HCT116 (cell line): ENCODE measurements at regions not wholly inside any gene's neighbourhood (a gene's known extent, or its start where the extent isn't known, plus 50 kb on each side); places are given as distances from the start of the nearest gene placed in this dataset.

Source experiments
- ATAC-seq: fragments of 200-7000 bp; cut with Tn5 transposase; 2 replicates; pipeline ENCODE4 v1.9.1; 2020; ENCODE audit warnings: mild to moderate bottlenecking, moderate library complexity
- BruUV-seq: library from RNA; stranded (reverse); fragments of 400-500 nt; replicated peaks from 2 replicates; lab custom pipeline; 2021; lab: Mats Ljungman, UMichigan
- CTCF ChIA-PET: fragments of 300-600 bp; sonication (Branson Sonifier 250); formaldehyde crosslinking; loops from one replicate; lab custom pipeline; 2021; ENCODE audit warnings: antibody characterized with exemption; lab: Charles Lee
- POLR2A ChIA-PET: fragments of 300-600, 350-600 bp; sonication (Branson Sonifier 250); formaldehyde crosslinking; loops from one replicate; lab custom pipeline; 2021; ENCODE audit warnings: antibody characterized with exemption; lab: Charles Lee
- RAD21 ChIA-PET, 2 experiments: fragments of 300-600 bp; sonication (Branson Sonifier 250); formaldehyde crosslinking; loops; one replicate each; lab custom pipeline; 2023; ENCODE audit warnings: low total read pairs in 2 of 2; ENCODE audit not compliant: uncharacterized antibody in 2 of 2, unreplicated experiment in 2 of 2, low non-redundant PET in 1 of 2; lab: Charles Lee
- DNase-seq: peaks from one replicate; pipeline ENCODE4 v3.0.0-alpha.2; 2010; ENCODE audit warnings: low read depth, low spot score
- H2AFZ ChIP-seq: fragments of 200-600 bp; shearing (Covaris generic), sonication (generic); 2 replicates; pipeline ENCODE4 v1.6.1; 2017; ENCODE audit warnings: low read depth, mixed run types, mixed read lengths, antibody characterized with exemption, low read length; ENCODE audit not compliant: poor library complexity, severe bottlenecking
- H3K27ac ChIP-seq: 2 replicates; pipeline ENCODE4 v1.5.1; 2012; ENCODE audit warnings: low read depth, low read length
- H3K27me3 ChIP-seq: fragments of 200-600 bp; sonication (generic); 2 replicates; pipeline ENCODE4 v1.6.1; 2016; ENCODE audit warnings: mixed run types, low read length, mixed read lengths; ENCODE audit not compliant: insufficient read depth
- H3K36me3 ChIP-seq, 2 experiments: fragments of 200-500 bp in 1 of 2; fragments of 200-600 bp in 1 of 2; sonication (Bioruptor generic) in 1 of 2; sonication (generic) in 1 of 2; 2 replicates each; pipeline versions ENCODE4 v1.5.1 to v1.6.1; 2014 to 2016; ENCODE audit warnings: low read length in 2 of 2, inconsistent platforms in 1 of 2, mixed read lengths in 1 of 2, mixed run types in 1 of 2; ENCODE audit not compliant: insufficient read depth in 2 of 2, control insufficient read depth in 1 of 2
- H3K4me1 ChIP-seq, 2 experiments: fragments of 200-600 bp in 1 of 2; sonication (generic) in 1 of 2; 2 replicates each; pipeline versions ENCODE4 v1.5.1 to v1.6.1; 2012 to 2017; ENCODE audit warnings: low read length in 2 of 2, inconsistent platforms in 1 of 2, mild to moderate bottlenecking in 1 of 2, mixed read lengths in 1 of 2, mixed run types in 1 of 2, moderate library complexity in 1 of 2; ENCODE audit not compliant: insufficient read depth in 2 of 2, control insufficient read depth in 1 of 2
- H3K4me2 ChIP-seq: fragments of 200-600 bp; sonication (generic); 2 replicates; pipeline ENCODE4 v1.6.1; 2017; ENCODE audit warnings: mixed run types, low read length, mixed read lengths
- H3K4me3 ChIP-seq, 2 experiments: fragments of 200-600 bp in 1 of 2; sonication (generic) in 1 of 2; replicated peaks in 1 of 2; 2 replicates each; pipeline ENCODE4 v1.5.1; 2011 to 2016; ENCODE audit warnings: low read length in 2 of 2, control low read depth in 1 of 2, low read depth in 1 of 2, mild to moderate bottlenecking in 1 of 2, mixed read lengths in 1 of 2, mixed run types in 1 of 2
- H3K79me2 ChIP-seq: fragments of 200-600 bp; sonication (generic); 2 replicates; pipeline ENCODE4 v1.6.1; 2017; ENCODE audit warnings: mild to moderate bottlenecking, mixed run types, low read length, moderate library complexity, mixed read lengths; ENCODE audit not compliant: insufficient read depth
- H3K9ac ChIP-seq: fragments of 200-600 bp; sonication (generic); 2 replicates; pipeline ENCODE4 v1.6.1; 2016; ENCODE audit warnings: low read length, mixed read lengths
- H3K9me2 ChIP-seq: fragments of 200-600 bp; sonication (generic), shearing (Covaris generic); 2 replicates; pipeline ENCODE4 v1.6.1; 2017; ENCODE audit warnings: mixed run types, mild to moderate bottlenecking, moderate library complexity; ENCODE audit not compliant: insufficient read depth
- H3K9me3 ChIP-seq, 2 experiments: fragments of 200-500 bp in 1 of 2; fragments of 200-600 bp in 1 of 2; sonication (Bioruptor generic) in 1 of 2; sonication (generic) in 1 of 2; 2 replicates each; pipeline ENCODE4 v1.6.1; 2014 to 2017; ENCODE audit warnings: low read length in 2 of 2, mixed read lengths in 2 of 2, inconsistent platforms in 1 of 2, low read depth in 1 of 2, mild to moderate bottlenecking in 1 of 2, mixed run types in 1 of 2, moderate library complexity in 1 of 2; ENCODE audit not compliant: control insufficient read depth in 1 of 2, insufficient read depth in 1 of 2
- H4K20me1 ChIP-seq: fragments of 200-600 bp; sonication (generic), shearing (Covaris generic); 2 replicates; pipeline ENCODE4 v1.6.1; 2017; ENCODE audit warnings: mixed run types, mild to moderate bottlenecking, moderate library complexity; ENCODE audit not compliant: insufficient read depth
- CBX3 ChIP-seq: IDR thresholded peaks from 2 replicates; pipeline ENCODE4 v1.6.1; 2012; ENCODE audit warnings: low read depth
- EGR1 ChIP-seq: IDR thresholded peaks from 2 replicates; pipeline ENCODE4 v1.6.1; 2012; ENCODE audit warnings: low read depth
- EZH2 ChIP-seq: fragments of 200-600 bp; sonication (generic); IDR thresholded peaks from 2 replicates; pipeline ENCODE4 v1.6.1; 2017; ENCODE audit warnings: antibody characterized with exemption, mixed run types
- EZH2phosphoT487 ChIP-seq: fragments of 200-600 bp; IDR thresholded peaks from 2 replicates; pipeline ENCODE4 v1.6.1; 2018; ENCODE audit warnings: antibody characterized with exemption, borderline replicate concordance
- FOSL1 ChIP-seq: IDR thresholded peaks from 2 replicates; pipeline ENCODE4 v1.6.1; 2012; ENCODE audit warnings: low read depth
- POLR2A ChIP-seq: IDR thresholded peaks from 2 replicates; pipeline ENCODE4 v1.7.0; 2011; ENCODE audit warnings: borderline replicate concordance; ENCODE audit not compliant: insufficient read depth, insufficient read length; ENCODE audit errors: extremely low read depth
- POLR2AphosphoS5 ChIP-seq: IDR thresholded peaks from 2 replicates; pipeline ENCODE4 v1.6.1; 2011; ENCODE audit warnings: mild to moderate bottlenecking, low read depth, low read length, moderate library complexity
- RAD21 ChIP-seq: IDR thresholded peaks from 2 replicates; pipeline ENCODE4 v1.6.1; 2012; ENCODE audit warnings: low read depth, mild to moderate bottlenecking
- SP1 ChIP-seq: IDR thresholded peaks from 2 replicates; pipeline ENCODE4 v1.6.1; 2012; ENCODE audit warnings: low read depth
- TCF7L2 ChIP-seq: IDR thresholded peaks from 2 replicates; pipeline ENCODE4 v1.7.0; 2011; ENCODE audit warnings: borderline replicate concordance, inconsistent platforms; ENCODE audit not compliant: insufficient read depth, insufficient read length; ENCODE audit errors: extremely low read depth
- YY1 ChIP-seq: IDR thresholded peaks from 2 replicates; pipeline ENCODE4 v1.6.1; 2011; ENCODE audit warnings: low read length, low read depth, moderate library complexity, mild to moderate bottlenecking; ENCODE audit not compliant: insufficient replicate concordance; ENCODE audit errors: extremely low read depth
- ZBTB33 ChIP-seq: IDR thresholded peaks from 2 replicates; pipeline ENCODE4 v1.6.1; 2011; ENCODE audit warnings: mild to moderate bottlenecking, low read length, moderate library complexity; ENCODE audit not compliant: insufficient replicate concordance; ENCODE audit errors: extremely low read depth
- ZFX ChIP-seq: fragments of 450-650 bp; IDR thresholded peaks from 2 replicates; pipeline ENCODE4 v1.6.1; 2017
- ZNF274 ChIP-seq: fragments of 200-500 bp; sonication (Bioruptor generic); IDR thresholded peaks from 2 replicates; pipeline ENCODE4 v1.6.1; 2014; ENCODE audit warnings: mild to moderate bottlenecking, low read depth, low read length, inconsistent platforms
- intact Hi-C: fragments of 100-400 bp; cut with micrococcal nuclease; formaldehyde crosslinking; loops from 2 replicates; pipeline ENCODE4 v1.10.0; 2022
- TF ChIP-seq, protein P1 (sequence below): IDR thresholded peaks from 2 replicates; pipeline ENCODE4 v1.6.1; 2012
- TF ChIP-seq, protein P2 (sequence below): IDR thresholded peaks from 2 replicates; pipeline ENCODE4 v1.6.1; 2012
- TF ChIP-seq, protein P3 (sequence below): IDR thresholded peaks from 2 replicates; pipeline ENCODE4 v1.6.1; 2012; ENCODE audit warnings: low read depth
- TF ChIP-seq, protein P4 (sequence below), 3 experiments: fragments of 200-600 bp in 1 of 3; sonication (generic) in 1 of 3; IDR thresholded peaks in 2 of 3; conservative IDR thresholded peaks in 1 of 3; 2 replicates each; pipeline ENCODE4 v1.5.1; 2012 to 2017; ENCODE audit warnings: low read depth in 2 of 3, low read length in 2 of 3, antibody characterized with exemption in 1 of 3, borderline replicate concordance in 1 of 3, control low read depth in 1 of 3, mild to moderate bottlenecking in 1 of 3, mixed read lengths in 1 of 3, mixed run types in 1 of 3, moderate library complexity in 1 of 3; ENCODE audit not compliant: insufficient read depth in 1 of 3

DNA sequence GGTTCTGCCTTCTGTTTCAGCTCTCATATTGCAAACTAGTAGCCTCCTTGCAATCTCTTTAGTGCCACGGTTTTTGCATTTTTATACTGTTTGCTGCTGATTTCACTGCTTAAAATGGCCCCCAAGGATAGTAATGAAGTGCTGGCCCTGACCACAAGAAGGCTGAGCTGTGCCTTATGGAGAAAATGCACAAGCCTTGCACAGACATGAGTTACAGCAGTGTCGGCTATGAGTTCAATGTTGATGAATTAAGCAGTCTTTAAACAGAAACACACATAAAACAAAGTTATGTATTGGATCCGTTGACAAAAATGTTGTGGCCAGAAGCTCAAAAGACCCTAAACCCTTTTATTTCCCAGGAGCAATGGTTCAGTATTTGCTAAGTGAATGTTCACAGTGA lies 210.6 kb upstream of the DYNLRB2 start:
- no peaks in the 10 kb centered on the region for H3K79me2 ChIP-seq
- H3K36me3 ChIP-seq: no peaks in the 10 kb centered on the region
- intact Hi-C loops: no loop called here
- H3K4me2 ChIP-seq: no peak overlapping the region
- DNase-seq (no peak), ATAC-seq (no peak)
- no peak overlapping the region for H3K9ac ChIP-seq
- H2AFZ ChIP-seq: no peak overlapping the region
- H3K4me3 ChIP-seq: no peak overlapping the region
- no peaks in the 10 kb centered on the region for H3K4me1 ChIP-seq
- ChIA-PET POLR2A (no interaction called here), CTCF (no interaction called here), RAD21 (no interaction called here)
- H3K9me3 ChIP-seq: peaks cover 28 to 56% of the 10 kb centered on the region in 2 experiments; a peak in 2 of 4 replicates
- H3K27ac ChIP-seq: no peak overlapping the region
- H3K9me2 ChIP-seq: no peaks in the 10 kb centered on the region
- H3K27me3 ChIP-seq: no peaks in the 10 kb centered on the region
- BruUV-seq: no TSS peak
- H4K20me1 ChIP-seq: no peaks in the 10 kb centered on the region
- TF ChIP-seq CBX3 (no peak), EZH2 (no peak), EZH2phosphoT487 (no peak), POLR2AphosphoS5 (no peak), ZNF274 (no peak), POLR2A (no peak), ZBTB33 (no peak), EGR1 (no peak), SP1 (no peak), TCF7L2 (no peak), ZFX (no peak), RAD21 (no peak), FOSL1 (no peak), YY1 (no peak)
- TF ChIP-seq, protein P1, sequence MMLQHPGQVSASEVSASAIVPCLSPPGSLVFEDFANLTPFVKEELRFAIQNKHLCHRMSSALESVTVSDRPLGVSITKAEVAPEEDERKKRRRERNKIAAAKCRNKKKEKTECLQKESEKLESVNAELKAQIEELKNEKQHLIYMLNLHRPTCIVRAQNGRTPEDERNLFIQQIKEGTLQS: no peak
- TF ChIP-seq, protein P2, sequence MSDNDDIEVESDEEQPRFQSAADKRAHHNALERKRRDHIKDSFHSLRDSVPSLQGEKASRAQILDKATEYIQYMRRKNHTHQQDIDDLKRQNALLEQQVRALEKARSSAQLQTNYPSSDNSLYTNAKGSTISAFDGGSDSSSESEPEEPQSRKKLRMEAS: no peak
- TF ChIP-seq, protein P3, sequence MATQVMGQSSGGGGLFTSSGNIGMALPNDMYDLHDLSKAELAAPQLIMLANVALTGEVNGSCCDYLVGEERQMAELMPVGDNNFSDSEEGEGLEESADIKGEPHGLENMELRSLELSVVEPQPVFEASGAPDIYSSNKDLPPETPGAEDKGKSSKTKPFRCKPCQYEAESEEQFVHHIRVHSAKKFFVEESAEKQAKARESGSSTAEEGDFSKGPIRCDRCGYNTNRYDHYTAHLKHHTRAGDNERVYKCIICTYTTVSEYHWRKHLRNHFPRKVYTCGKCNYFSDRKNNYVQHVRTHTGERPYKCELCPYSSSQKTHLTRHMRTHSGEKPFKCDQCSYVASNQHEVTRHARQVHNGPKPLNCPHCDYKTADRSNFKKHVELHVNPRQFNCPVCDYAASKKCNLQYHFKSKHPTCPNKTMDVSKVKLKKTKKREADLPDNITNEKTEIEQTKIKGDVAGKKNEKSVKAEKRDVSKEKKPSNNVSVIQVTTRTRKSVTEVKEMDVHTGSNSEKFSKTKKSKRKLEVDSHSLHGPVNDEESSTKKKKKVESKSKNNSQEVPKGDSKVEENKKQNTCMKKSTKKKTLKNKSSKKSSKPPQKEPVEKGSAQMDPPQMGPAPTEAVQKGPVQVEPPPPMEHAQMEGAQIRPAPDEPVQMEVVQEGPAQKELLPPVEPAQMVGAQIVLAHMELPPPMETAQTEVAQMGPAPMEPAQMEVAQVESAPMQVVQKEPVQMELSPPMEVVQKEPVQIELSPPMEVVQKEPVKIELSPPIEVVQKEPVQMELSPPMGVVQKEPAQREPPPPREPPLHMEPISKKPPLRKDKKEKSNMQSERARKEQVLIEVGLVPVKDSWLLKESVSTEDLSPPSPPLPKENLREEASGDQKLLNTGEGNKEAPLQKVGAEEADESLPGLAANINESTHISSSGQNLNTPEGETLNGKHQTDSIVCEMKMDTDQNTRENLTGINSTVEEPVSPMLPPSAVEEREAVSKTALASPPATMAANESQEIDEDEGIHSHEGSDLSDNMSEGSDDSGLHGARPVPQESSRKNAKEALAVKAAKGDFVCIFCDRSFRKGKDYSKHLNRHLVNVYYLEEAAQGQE: no peak
- TF ChIP-seq, protein P4, sequence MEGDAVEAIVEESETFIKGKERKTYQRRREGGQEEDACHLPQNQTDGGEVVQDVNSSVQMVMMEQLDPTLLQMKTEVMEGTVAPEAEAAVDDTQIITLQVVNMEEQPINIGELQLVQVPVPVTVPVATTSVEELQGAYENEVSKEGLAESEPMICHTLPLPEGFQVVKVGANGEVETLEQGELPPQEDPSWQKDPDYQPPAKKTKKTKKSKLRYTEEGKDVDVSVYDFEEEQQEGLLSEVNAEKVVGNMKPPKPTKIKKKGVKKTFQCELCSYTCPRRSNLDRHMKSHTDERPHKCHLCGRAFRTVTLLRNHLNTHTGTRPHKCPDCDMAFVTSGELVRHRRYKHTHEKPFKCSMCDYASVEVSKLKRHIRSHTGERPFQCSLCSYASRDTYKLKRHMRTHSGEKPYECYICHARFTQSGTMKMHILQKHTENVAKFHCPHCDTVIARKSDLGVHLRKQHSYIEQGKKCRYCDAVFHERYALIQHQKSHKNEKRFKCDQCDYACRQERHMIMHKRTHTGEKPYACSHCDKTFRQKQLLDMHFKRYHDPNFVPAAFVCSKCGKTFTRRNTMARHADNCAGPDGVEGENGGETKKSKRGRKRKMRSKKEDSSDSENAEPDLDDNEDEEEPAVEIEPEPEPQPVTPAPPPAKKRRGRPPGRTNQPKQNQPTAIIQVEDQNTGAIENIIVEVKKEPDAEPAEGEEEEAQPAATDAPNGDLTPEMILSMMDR (IDR thresholded peaks at IDR 0.05 in 2 of 3, conservative IDR thresholded peaks at IDR 0.05 in 1 of 3; ENCODE audit: borderline replicate concordance in 1 of 3, insufficient read depth in 1 of 3, low read depth in 2 of 3, low read length in 2 of 3): no peak
- TF ChIP-seq, all 23 proteins: peak for 0
